H1 (cell line): ENCODE measurements at regions not wholly inside any gene's neighbourhood (a gene's known extent, or its start where the extent isn't known, plus 50 kb on each side); places are given as distances from the start of the nearest gene placed in this dataset.

ENCODE experiments used
- BACH1 ChIP-seq: IDR thresholded peaks from 2 replicates; pipeline ENCODE4 v1.6.1; 2012; ENCODE audit warnings: low read length, improper control_type of control experiment
- GABPA ChIP-seq: IDR thresholded peaks from 2 replicates; pipeline ENCODE4 v1.6.1; 2011; ENCODE audit warnings: mild to moderate bottlenecking, low read length, moderate library complexity, borderline replicate concordance; ENCODE audit not compliant: insufficient read depth
- JUND ChIP-seq: IDR thresholded peaks from 2 replicates; pipeline ENCODE4 v1.6.1; 2011; ENCODE audit warnings: mild to moderate bottlenecking, improper control_type of control experiment, low read length
- MAFK ChIP-seq: IDR thresholded peaks from 2 replicates; pipeline ENCODE4 v1.6.1; 2012; ENCODE audit warnings: low read depth, mild to moderate bottlenecking, improper control_type of control experiment, low read length
- POLR2AphosphoS5 ChIP-seq: IDR thresholded peaks from 2 replicates; pipeline ENCODE4 v1.6.1; 2011; ENCODE audit warnings: low read depth, low read length
- SIX5 ChIP-seq: IDR thresholded peaks from 2 replicates; pipeline ENCODE4 v1.6.1; 2011; ENCODE audit warnings: mild to moderate bottlenecking, low read depth, low read length
- SP2 ChIP-seq: IDR thresholded peaks from 2 replicates; pipeline ENCODE4 v1.6.1; 2012; ENCODE audit warnings: mild to moderate bottlenecking, low read length, inconsistent platforms
- TF ChIP-seq, protein P1 (sequence below): fragments of 300-600 bp; sonication (generic); IDR thresholded peaks from 2 replicates; pipeline ENCODE4 v1.7.1; 2012; ENCODE audit warnings: low read length, moderate library complexity, mild to moderate bottlenecking, inconsistent platforms; ENCODE audit not compliant: insufficient replicate concordance

- TF ChIP-seq, protein P1, sequence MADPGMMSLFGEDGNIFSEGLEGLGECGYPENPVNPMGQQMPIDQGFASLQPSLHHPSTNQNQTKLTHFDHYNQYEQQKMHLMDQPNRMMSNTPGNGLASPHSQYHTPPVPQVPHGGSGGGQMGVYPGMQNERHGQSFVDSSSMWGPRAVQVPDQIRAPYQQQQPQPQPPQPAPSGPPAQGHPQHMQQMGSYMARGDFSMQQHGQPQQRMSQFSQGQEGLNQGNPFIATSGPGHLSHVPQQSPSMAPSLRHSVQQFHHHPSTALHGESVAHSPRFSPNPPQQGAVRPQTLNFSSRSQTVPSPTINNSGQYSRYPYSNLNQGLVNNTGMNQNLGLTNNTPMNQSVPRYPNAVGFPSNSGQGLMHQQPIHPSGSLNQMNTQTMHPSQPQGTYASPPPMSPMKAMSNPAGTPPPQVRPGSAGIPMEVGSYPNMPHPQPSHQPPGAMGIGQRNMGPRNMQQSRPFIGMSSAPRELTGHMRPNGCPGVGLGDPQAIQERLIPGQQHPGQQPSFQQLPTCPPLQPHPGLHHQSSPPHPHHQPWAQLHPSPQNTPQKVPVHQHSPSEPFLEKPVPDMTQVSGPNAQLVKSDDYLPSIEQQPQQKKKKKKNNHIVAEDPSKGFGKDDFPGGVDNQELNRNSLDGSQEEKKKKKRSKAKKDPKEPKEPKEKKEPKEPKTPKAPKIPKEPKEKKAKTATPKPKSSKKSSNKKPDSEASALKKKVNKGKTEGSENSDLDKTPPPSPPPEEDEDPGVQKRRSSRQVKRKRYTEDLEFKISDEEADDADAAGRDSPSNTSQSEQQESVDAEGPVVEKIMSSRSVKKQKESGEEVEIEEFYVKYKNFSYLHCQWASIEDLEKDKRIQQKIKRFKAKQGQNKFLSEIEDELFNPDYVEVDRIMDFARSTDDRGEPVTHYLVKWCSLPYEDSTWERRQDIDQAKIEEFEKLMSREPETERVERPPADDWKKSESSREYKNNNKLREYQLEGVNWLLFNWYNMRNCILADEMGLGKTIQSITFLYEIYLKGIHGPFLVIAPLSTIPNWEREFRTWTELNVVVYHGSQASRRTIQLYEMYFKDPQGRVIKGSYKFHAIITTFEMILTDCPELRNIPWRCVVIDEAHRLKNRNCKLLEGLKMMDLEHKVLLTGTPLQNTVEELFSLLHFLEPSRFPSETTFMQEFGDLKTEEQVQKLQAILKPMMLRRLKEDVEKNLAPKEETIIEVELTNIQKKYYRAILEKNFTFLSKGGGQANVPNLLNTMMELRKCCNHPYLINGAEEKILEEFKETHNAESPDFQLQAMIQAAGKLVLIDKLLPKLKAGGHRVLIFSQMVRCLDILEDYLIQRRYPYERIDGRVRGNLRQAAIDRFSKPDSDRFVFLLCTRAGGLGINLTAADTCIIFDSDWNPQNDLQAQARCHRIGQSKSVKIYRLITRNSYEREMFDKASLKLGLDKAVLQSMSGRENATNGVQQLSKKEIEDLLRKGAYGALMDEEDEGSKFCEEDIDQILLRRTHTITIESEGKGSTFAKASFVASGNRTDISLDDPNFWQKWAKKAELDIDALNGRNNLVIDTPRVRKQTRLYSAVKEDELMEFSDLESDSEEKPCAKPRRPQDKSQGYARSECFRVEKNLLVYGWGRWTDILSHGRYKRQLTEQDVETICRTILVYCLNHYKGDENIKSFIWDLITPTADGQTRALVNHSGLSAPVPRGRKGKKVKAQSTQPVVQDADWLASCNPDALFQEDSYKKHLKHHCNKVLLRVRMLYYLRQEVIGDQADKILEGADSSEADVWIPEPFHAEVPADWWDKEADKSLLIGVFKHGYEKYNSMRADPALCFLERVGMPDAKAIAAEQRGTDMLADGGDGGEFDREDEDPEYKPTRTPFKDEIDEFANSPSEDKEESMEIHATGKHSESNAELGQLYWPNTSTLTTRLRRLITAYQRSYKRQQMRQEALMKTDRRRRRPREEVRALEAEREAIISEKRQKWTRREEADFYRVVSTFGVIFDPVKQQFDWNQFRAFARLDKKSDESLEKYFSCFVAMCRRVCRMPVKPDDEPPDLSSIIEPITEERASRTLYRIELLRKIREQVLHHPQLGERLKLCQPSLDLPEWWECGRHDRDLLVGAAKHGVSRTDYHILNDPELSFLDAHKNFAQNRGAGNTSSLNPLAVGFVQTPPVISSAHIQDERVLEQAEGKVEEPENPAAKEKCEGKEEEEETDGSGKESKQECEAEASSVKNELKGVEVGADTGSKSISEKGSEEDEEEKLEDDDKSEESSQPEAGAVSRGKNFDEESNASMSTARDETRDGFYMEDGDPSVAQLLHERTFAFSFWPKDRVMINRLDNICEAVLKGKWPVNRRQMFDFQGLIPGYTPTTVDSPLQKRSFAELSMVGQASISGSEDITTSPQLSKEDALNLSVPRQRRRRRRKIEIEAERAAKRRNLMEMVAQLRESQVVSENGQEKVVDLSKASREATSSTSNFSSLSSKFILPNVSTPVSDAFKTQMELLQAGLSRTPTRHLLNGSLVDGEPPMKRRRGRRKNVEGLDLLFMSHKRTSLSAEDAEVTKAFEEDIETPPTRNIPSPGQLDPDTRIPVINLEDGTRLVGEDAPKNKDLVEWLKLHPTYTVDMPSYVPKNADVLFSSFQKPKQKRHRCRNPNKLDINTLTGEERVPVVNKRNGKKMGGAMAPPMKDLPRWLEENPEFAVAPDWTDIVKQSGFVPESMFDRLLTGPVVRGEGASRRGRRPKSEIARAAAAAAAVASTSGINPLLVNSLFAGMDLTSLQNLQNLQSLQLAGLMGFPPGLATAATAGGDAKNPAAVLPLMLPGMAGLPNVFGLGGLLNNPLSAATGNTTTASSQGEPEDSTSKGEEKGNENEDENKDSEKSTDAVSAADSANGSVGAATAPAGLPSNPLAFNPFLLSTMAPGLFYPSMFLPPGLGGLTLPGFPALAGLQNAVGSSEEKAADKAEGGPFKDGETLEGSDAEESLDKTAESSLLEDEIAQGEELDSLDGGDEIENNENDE = no peak
- TF ChIP-seq SP2 (no peak), MAFK (no peak), POLR2AphosphoS5 (no peak), JUND (no peak), GABPA (no peak), SIX5 (no peak), BACH1 (no peak)
Measured at GRCh38 chr3:163877805-163878204, 1200.5 kb downstream of the SI start (continued).
